Gastrocnemius medialis (tissue), 4 donors: ENCODE measurements at regions not wholly inside any gene's neighbourhood (a gene's known extent, or its start where the extent isn't known, plus 50 kb on each side); places are given as distances from the start of the nearest gene placed in this dataset.

Source experiments
- ATAC-seq, 2 donors: fragments of 150-250 bp; one replicate each; pipeline ENCODE4 v1.9.1; 2016
- DNase-seq, 2 donors: peaks; one replicate each; pipeline ENCODE4 v3.0.0-alpha.2; 2019
- H3K27ac ChIP-seq, 4 donors: fragments of 200-600 bp; sonication (generic); 1 replicate in 1 of 4; 2 replicates in 3 of 4; pipeline ENCODE4 v1.5.1; 2016 to 2018; ENCODE audit warnings: mild to moderate bottlenecking in 2 of 4, moderate library complexity in 1 of 4
- H3K27me3 ChIP-seq, 3 donors: fragments of 200-600 bp; sonication (generic) in 2 of 3; 1 replicate in 1 of 3; 2 replicates in 2 of 3; pipeline versions ENCODE4 v1.5.1 to v1.6.0; 2016 to 2019; ENCODE audit warnings: mild to moderate bottlenecking in 1 of 3, moderate library complexity in 1 of 3
- H3K36me3 ChIP-seq, 2 donors: fragments of 200-600 bp; sonication (generic) in 1 of 2; one replicate each; pipeline ENCODE4 v1.5.1; 2017 to 2018
- H3K4me1 ChIP-seq, 2 donors: fragments of 200-600 bp; sonication (generic) in 1 of 2; one replicate each; pipeline ENCODE4 v1.5.1; 2016 to 2017; ENCODE audit warnings: mild to moderate bottlenecking in 2 of 2
- H3K4me3 ChIP-seq, 4 donors: fragments of 200-600 bp; sonication (generic) in 3 of 4; 1 replicate in 1 of 4; 2 replicates in 3 of 4; pipeline ENCODE4 v1.5.1; 2016 to 2019; ENCODE audit warnings: mild to moderate bottlenecking in 2 of 4
- H3K9me3 ChIP-seq, 3 donors: fragments of 200-600 bp; sonication (generic) in 2 of 3; 1 replicate in 1 of 3; 2 replicates in 2 of 3; pipeline ENCODE4 v1.5.1; 2016 to 2019
- CTCF ChIP-seq, 5 experiments: fragments of 450-650 bp in 3 of 5; fragments of 200-600 bp in 2 of 5; sonication (generic) in 2 of 5; IDR thresholded peaks in 4 of 5; conservative IDR thresholded peaks in 1 of 5; 1 replicate in 4 of 5; 2 replicates in 1 of 5; pipeline ENCODE4 v1.5.1; 2016 to 2019; ENCODE audit warnings: antibody characterized with exemption in 5 of 5, mild to moderate bottlenecking in 3 of 5, moderate library complexity in 3 of 5
- POLR2A ChIP-seq, 2 donors: fragments of 450-650 bp; IDR thresholded peaks; one replicate each; pipeline ENCODE4 v1.6.1; 2017; ENCODE audit warnings: antibody characterized with exemption in 2 of 2, mild to moderate bottlenecking in 2 of 2, moderate library complexity in 2 of 2
- in situ Hi-C, 4 donors: fragments of 200-750 bp; cut with MboI; loops; one replicate each; pipeline versions ENCODE4 v1.15.0 to v1.8.0; 2017; ENCODE audit warnings: low sequenced_read_pairs in 4 of 4
- intact Hi-C: fragments of 100-400 bp; cut with DNase I; formaldehyde crosslinking; loops from one replicate; pipeline ENCODE4 v1.15.1; 2023; ENCODE audit warnings: low total_unique reads

GRCh38 chr7:13593854-13594253 lies 395.6 kb downstream of the ETV1 start:
- Histone ChIP-seq H3K27me3 (no peaks in the 10 kb centered on the region), H3K9me3 (no peaks in the 10 kb centered on the region), H3K27ac (no peak overlapping the region), H3K4me1 (no peaks in the 10 kb centered on the region), H3K4me3 (no peak overlapping the region), H3K36me3 (no peaks in the 10 kb centered on the region)
- no peak for ATAC-seq
- intact Hi-C loops: no loop called here
- TF ChIP-seq POLR2A (IDR thresholded peaks at IDR 0.05): no peak
- no peak for TF ChIP-seq CTCF (IDR thresholded peaks at IDR 0.05 in 4 of 5, conservative IDR thresholded peaks at IDR 0.05 in 1 of 5)
- no peak for DNase-seq
- in situ Hi-C loops: no loop called here

- no peaks in the 10 kb centered on the region for H3K4me1 ChIP-seq
- no peaks in the 10 kb centered on the region for H3K27me3 ChIP-seq
- H3K27ac ChIP-seq: no peak overlapping the region
- H3K4me3 ChIP-seq: no peak overlapping the region
- no peak for TF ChIP-seq CTCF (IDR thresholded peaks at IDR 0.05 in 4 of 5, conservative IDR thresholded peaks at IDR 0.05 in 1 of 5)
- TF ChIP-seq POLR2A (IDR thresholded peaks at IDR 0.05): no peak
- in situ Hi-C loops (no loop called here), intact Hi-C loops (no loop called here)
- ATAC-seq (no peak), DNase-seq (no peak)
- H3K9me3 ChIP-seq: no peaks in the 10 kb centered on the region
- no peaks in the 10 kb centered on the region for H3K36me3 ChIP-seq
Observed at GRCh38 chr7:13602036-13602435, 387.4 kb downstream of the ETV1 start.

GRCh38 chr7:13603016-13603415 lies 386.4 kb downstream of the ETV1 start:
- Histone ChIP-seq H3K36me3 (no peaks in the 10 kb centered on the region), H3K4me1 (no peaks in the 10 kb centered on the region), H3K9me3 (no peaks in the 10 kb centered on the region), H3K27ac (no peak overlapping the region), H3K27me3 (no peaks in the 10 kb centered on the region), H3K4me3 (no peak overlapping the region)
- intact Hi-C loops: no loop called here
- in situ Hi-C loops: no loop called here
- no peak for DNase-seq
- ATAC-seq: no peak
- TF ChIP-seq POLR2A (IDR thresholded peaks at IDR 0.05) (no peak), CTCF (IDR thresholded peaks at IDR 0.05 in 4 of 5, conservative IDR thresholded peaks at IDR 0.05 in 1 of 5) (no peak)

- Histone ChIP-seq H3K4me3 (no peak overlapping the region), H3K36me3 (no peaks in the 10 kb centered on the region), H3K27me3 (no peaks in the 10 kb centered on the region), H3K27ac (no peak overlapping the region), H3K9me3 (no peaks in the 10 kb centered on the region), H3K4me1 (no peaks in the 10 kb centered on the region)
- in situ Hi-C loops: no loop called here
- no peak for ATAC-seq
- TF ChIP-seq POLR2A (IDR thresholded peaks at IDR 0.05) (no peak), CTCF (IDR thresholded peaks at IDR 0.05 in 4 of 5, conservative IDR thresholded peaks at IDR 0.05 in 1 of 5) (no peak)
- DNase-seq: no peak
- intact Hi-C loops: no loop called here
Observed at GRCh38 chr7:13603661-13604060, 385.8 kb downstream of the ETV1 start.

GRCh38 chr7:13604178-13604577 lies 385.3 kb downstream of the ETV1 start:
- Histone ChIP-seq H3K27me3 (no peaks in the 10 kb centered on the region), H3K4me3 (no peak overlapping the region), H3K27ac (no peak overlapping the region), H3K36me3 (no peaks in the 10 kb centered on the region), H3K9me3 (no peaks in the 10 kb centered on the region), H3K4me1 (no peaks in the 10 kb centered on the region)
- DNase-seq (no peak), ATAC-seq (no peak)
- intact Hi-C loops: no loop called here
- TF ChIP-seq POLR2A (IDR thresholded peaks at IDR 0.05): no peak
- TF ChIP-seq CTCF (IDR thresholded peaks at IDR 0.05 in 4 of 5, conservative IDR thresholded peaks at IDR 0.05 in 1 of 5): no peak
- in situ Hi-C loops: no loop called here
